Prostate gland (tissue), 2 donors: ENCODE measurements at regions not wholly inside any gene's neighbourhood (a gene's known extent, or its start where the extent isn't known, plus 50 kb on each side); places are given as distances from the start of the nearest gene placed in this dataset.

Experiments
- CTCF ChIP-seq, 4 experiments: fragments of 200-600 bp in 2 of 4; fragments of 450-650 bp in 2 of 4; sonication (generic) in 2 of 4; IDR thresholded peaks; 1 replicate in 3 of 4; 2 replicates in 1 of 4; pipeline ENCODE4 v1.5.1; 2016 to 2019; ENCODE audit warnings: antibody characterized with exemption in 4 of 4, mild to moderate bottlenecking in 2 of 4, moderate library complexity in 2 of 4
- POLR2A ChIP-seq: fragments of 450-650 bp; IDR thresholded peaks from one replicate; pipeline ENCODE4 v1.6.1; 2016; ENCODE audit warnings: antibody characterized with exemption, mild to moderate bottlenecking
- POLR2AphosphoS5 ChIP-seq: sonication (generic); formaldehyde crosslinking; IDR thresholded peaks from one replicate; pipeline ENCODE4 v1.6.1; 2017; ENCODE audit warnings: antibody characterized with exemption

- TF ChIP-seq POLR2AphosphoS5: no peak
- TF ChIP-seq CTCF (IDR thresholded peaks at IDR 0.05): no peak
- no peak for TF ChIP-seq POLR2A
Measured at GRCh38 chr6:148091394-148091793, 251.2 kb upstream of the SASH1 start.
